T-helper 22 cell (primary cell): ENCODE measurements at regions not wholly inside any gene's neighbourhood (a gene's known extent, or its start where the extent isn't known, plus 50 kb on each side); places are given as distances from the start of the nearest gene placed in this dataset.

ENCODE experiments used
- DNase-seq: peaks from one replicate; pipeline ENCODE4 v3.0.0-alpha.2; 2020; ENCODE audit warnings: low read depth

- no peak for DNase-seq
Observed at GRCh38 chr15:70443486-70444273, 319.7 kb downstream of the UACA start.

- no peak for DNase-seq
Observed at GRCh38 chr15:70442616-70443321, 320.6 kb downstream of the UACA start.

DNA sequence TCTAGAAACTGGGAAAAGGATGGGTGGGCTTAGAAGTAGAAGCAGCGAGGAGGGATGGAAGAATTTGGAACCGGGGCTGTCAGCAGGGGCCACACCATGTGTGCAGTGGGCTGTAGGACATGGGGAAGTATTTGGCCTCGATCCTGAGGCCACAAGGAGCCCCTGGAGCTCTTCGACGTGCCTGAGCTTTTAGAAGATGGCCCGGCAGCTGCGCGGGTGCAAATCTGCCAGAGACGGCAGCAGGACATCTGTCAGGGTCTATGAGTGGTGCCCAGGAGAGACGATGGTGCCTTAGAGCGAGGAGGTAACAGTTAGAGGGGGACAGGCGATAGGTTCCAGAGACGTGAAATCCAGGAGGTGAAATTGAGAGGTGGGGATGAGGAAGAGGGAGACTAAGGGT is 321.1 kb downstream of the UACA start:
- no peak for DNase-seq

GRCh38 chr15:70440416-70441138 is 322.8 kb downstream of the UACA start:
- DNase-seq, result no peak

- DNase-seq, result no peak
Observed at GRCh38 chr15:70439880-70440279, 323.5 kb downstream of the UACA start.

GRCh38 chr15:70439304-70439877 is 324.0 kb downstream of the UACA start:
- DNase-seq, result no peak

GRCh38 chr15:70438776-70439175 is 324.6 kb downstream of the UACA start:
- no peak for DNase-seq

DNA sequence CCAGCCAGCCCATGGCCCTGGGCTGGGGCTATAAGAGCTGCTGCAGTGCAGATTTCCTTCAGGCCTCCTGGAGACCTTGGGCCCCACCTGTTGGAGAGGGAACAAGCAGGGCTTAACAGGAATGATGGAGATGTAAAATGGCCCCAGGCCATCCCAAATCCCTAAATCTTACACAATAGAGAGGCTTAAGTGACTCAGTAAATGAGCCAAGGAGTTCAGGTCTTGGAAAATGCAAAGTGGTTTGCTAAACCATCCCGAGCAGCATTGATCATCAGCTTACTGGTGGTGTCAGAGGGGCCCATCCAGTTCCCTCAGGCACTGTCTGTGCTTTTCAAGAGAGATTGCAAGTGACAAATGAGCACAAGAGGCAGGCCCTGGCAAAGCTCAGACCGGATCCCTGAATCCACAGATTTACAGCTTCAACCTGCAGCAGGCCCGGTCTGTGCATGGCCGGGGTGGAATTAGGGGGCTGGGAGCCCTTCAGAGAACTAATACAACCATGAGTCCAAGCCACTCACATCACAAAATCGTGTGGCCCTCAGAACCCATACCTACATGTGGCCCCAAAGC is 325.4 kb downstream of the UACA start:
- DNase-seq, result no peak

- DNase-seq, result no peak
Observed at GRCh38 chr15:70437089-70437488, 326.3 kb downstream of the UACA start.

DNA sequence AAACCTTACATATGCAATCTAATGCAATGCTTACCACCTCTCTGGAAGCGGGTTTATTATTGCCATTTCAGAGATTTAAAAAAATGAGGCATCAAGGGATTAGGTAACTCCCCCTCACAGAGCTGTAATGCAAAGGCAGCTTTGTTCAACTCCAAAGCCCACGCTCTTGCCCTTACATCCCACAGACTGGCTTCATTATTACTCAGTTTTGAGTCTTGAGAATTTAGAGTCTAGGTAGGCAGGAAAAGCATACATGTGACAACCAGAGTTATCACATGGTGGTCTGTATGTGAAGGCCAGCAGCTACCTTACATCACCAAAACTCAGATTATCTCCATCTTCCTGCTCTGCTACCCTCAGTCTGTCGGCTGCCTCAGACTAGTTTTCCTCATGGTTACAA is 326.9 kb downstream of the UACA start:
- DNase-seq, result no peak

GRCh38 chr15:70435872-70436271 is 327.5 kb downstream of the UACA start:
- no peak for DNase-seq

DNA sequence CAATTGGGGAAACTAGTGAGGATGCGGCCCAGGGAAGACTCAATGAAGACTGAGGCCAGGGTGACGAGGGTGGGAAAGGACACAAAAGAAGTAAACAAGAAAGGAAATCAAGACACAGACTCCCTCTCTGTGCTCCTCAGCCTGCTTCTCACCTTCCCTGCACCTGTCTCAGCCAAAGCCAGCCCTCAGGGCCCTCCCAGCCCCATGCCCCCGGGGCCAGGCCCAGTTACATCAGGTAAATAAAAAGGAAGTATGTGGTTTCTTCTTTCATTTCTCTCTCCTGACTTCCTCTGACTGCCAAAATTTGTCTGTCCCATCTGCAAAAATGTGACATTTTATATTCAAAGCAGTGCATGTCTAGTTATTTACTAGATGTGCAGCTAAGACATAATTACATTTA is 328.0 kb downstream of the UACA start:
- DNase-seq, result no peak

DNA sequence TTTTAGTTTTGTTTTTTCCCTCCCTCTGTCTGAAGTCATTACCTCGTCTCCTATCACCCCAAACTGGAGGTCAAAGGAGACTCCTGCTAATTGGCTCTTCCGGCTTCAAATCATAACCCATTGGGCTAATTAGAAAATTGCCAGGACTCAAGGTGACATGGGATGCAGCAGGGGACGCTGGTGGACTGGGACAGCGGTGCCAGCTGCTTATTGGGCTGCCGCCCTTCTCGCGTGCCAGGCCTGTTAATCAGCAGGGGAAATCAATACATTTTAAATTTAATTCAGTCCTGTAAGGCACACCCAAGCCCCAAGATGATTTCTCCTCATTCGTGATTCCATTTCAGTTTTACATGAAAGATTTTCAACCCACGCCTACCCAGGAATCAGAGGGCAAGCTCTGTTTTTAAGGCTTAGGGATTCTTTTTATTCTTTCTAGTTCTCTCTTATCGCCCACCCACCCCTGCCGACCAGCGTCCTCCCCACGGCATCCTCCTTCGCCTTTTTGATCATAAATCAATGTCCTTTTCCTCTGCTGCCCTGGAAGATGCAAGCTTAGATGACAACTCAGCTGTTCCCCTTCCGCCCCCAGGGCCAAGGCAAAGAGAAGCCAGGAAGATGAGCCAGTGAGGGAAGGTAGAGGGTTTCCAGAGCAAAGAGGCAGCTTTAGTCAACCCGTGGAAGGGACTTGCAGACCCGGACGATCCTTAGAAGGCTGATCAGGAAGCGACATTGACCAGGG is 329.6 kb downstream of the UACA start:
- DNase-seq, result no peak

GRCh38 chr15:70432924-70433495 is 330.3 kb downstream of the UACA start:
- DNase-seq, result no peak

- DNase-seq, result no peak
Observed at GRCh38 chr15:70431854-70432253, 331.5 kb downstream of the UACA start.

GRCh38 chr15:70430069-70430468 is 332.4 kb upstream of the TLE3 start:
- DNase-seq, result no peak

DNA sequence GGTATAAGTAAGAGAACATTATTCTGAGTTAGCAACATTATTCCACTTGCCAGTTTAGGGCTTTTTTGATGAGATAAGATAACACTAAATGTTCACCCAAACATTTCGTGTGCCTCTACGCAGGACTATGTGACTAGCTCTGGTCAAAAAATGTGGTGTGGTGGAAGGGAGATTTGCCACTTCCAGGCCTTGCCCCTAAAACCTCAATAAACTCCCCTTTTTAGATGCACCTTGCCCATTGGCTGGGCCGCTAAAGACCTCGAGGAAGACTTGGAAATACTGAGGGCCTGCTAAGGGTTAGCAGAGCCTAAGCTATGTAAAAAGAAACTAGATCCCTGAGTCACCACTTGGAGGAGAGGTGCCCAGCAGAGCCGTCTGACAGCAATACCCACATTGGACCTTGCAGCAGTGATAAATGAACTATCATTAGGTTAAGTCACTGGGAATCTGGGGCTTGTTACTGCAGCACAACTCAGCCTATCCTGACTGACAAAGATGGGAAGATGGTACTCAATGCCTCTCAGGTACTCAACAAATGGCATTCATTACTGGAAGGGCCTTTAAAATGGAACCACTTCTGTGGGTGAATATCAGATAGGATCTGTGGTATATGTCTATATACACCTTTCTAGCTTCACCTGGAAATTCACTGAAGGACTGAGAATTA is 331.5 kb upstream of the TLE3 start:
- no peak for DNase-seq

DNA sequence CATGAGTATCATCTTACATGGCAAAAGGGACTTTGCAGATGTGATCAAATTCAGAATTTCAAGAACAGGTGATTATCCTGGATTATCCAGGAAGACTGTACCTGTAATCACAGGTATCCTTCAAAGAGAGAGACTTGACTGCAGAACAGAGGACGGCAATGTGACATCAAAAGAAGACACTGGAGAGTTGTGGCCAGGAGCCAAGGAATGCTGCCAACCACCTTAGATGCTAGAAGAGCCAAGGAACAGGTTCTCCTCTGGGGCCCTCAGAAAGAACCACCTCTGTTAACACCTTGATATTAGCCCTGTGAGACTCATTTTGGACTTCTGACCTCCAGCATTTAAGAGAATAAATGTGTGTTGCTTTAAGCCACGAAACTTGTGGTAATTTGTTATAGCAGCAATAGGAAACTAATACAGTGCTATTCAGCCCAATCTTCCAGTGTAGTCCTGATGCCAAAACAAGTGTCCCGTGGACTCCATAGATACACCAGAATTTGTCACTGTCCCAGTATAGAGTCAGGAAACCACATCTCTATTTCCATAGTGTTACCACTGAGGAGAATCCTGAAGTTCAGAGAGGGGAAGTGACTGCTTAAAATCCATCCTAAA is 330.6 kb upstream of the TLE3 start:
- DNase-seq, result no peak

GRCh38 chr15:70427167-70428120 is 329.7 kb upstream of the TLE3 start:
- DNase-seq, result no peak
